ENCODE measurements at regions not wholly inside any gene's neighbourhood (a gene's known extent, or its start where the extent isn't known, plus 50 kb on each side); places are given as distances from the start of the nearest gene placed in this dataset.

DNA sequence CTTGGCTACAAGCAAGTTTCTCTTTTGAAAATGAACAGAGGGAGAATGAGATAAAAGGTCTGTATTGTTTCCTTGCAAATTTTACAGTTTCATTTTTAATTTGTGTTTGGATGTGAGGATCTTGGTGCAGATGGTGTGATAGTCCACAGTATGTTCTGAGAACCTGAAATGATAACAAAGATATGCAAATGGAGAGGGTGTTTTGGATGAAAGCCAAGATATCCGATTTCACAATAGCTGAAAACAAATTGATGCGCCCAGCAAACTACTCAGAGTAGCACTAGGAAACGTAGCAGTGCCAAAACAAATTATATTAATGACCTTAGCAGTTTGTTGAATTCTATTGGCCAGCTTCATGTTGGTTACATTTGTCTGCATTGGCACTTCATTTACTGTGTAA is 683.5 kb downstream of the TMEM182 start:
- no peaks in the 10 kb centered on the region for H3K36me3 ChIP-seq (ENCODE audit: control insufficient read depth in 2 of 2, extremely low read depth in 1 of 2, insufficient read depth in 2 of 2, low read length in 2 of 2)
- FAIRE-seq (no peak), DNase-seq (ENCODE audit: low read depth, low spot score) (no peak)
- H3K9me1 ChIP-seq (ENCODE audit: control insufficient read depth, extremely low read depth, insufficient read depth, low read length): no peaks in the 10 kb centered on the region
- dilution Hi-C loops (cut with MboI; ENCODE audit: extremely low pct_ligation_motif_present, low sequenced_read_pairs): no loop called here
- no peak overlapping the region for H3K9ac ChIP-seq (ENCODE audit: control insufficient read depth, extremely low read depth, insufficient read depth, low read length)
- H3K4me3 ChIP-seq (ENCODE audit: control insufficient read depth in 2 of 3, extremely low read depth in 1 of 3, insufficient read depth in 2 of 3, low read depth in 1 of 3, low read length in 3 of 3): no peak overlapping the region
- no peaks in the 10 kb centered on the region for H3K27me3 ChIP-seq (ENCODE audit: control insufficient read depth, extremely low read depth, insufficient read depth, low read length)
- H3K79me2 ChIP-seq (ENCODE audit: control insufficient read depth, insufficient read depth, low read length): no peaks in the 10 kb centered on the region
- H3K27ac ChIP-seq (ENCODE audit: control insufficient read depth, insufficient read depth, low read length): no peak overlapping the region
- H3K4me1 ChIP-seq (ENCODE audit: control insufficient read depth, extremely low read depth, insufficient read depth, low read length): no peaks in the 10 kb centered on the region
- H4K20me1 ChIP-seq (ENCODE audit: control insufficient read depth, extremely low read depth, insufficient read depth, low read length): no peaks in the 10 kb centered on the region
- no peaks in the 10 kb centered on the region for H3K9me3 ChIP-seq (ENCODE audit: control insufficient read depth, low read depth, low read length)
- H3K4me2 ChIP-seq (ENCODE audit: control insufficient read depth, extremely low read depth, insufficient read depth, low read depth, low read length): no peak overlapping the region
- no peak overlapping the region for H2AFZ ChIP-seq (ENCODE audit: control insufficient read depth, low read length)
- TF ChIP-seq EZH2 (IDR thresholded peaks at IDR 0.05; ENCODE audit: low read length): no peak
- TF ChIP-seq, protein P1, sequence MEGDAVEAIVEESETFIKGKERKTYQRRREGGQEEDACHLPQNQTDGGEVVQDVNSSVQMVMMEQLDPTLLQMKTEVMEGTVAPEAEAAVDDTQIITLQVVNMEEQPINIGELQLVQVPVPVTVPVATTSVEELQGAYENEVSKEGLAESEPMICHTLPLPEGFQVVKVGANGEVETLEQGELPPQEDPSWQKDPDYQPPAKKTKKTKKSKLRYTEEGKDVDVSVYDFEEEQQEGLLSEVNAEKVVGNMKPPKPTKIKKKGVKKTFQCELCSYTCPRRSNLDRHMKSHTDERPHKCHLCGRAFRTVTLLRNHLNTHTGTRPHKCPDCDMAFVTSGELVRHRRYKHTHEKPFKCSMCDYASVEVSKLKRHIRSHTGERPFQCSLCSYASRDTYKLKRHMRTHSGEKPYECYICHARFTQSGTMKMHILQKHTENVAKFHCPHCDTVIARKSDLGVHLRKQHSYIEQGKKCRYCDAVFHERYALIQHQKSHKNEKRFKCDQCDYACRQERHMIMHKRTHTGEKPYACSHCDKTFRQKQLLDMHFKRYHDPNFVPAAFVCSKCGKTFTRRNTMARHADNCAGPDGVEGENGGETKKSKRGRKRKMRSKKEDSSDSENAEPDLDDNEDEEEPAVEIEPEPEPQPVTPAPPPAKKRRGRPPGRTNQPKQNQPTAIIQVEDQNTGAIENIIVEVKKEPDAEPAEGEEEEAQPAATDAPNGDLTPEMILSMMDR (optimal IDR thresholded peaks at IDR 0.05 in 1 of 3, IDR thresholded peaks at IDR 0.05 in 1 of 3, conservative IDR thresholded peaks at IDR 0.05 in 1 of 3; ENCODE audit: extremely low read depth in 1 of 3, insufficient read depth in 2 of 3, low read length in 3 of 3): no peak

DNA sequence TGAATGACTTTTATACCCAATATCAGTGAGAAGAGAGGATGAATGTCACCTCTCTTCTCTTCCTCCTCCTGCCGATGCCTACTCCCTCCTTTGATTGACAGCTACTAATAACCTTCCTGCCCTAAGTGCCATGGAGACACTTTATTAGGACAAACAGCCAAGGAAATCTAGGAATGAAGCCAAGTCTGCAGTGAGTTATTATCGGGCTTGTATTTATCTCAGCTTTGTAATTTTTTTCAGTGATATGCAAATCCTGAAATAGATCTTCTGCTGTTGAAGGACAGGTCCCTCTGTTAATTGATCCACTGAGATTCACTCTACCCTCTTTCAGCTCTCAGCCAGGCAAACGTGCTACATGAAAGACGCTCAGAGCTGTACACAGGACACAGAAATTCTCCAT is 686.7 kb downstream of the TMEM182 start:
- FAIRE-seq (no peak), DNase-seq (ENCODE audit: low read depth, low spot score) (no peak)
- Histone ChIP-seq H3K4me1 (ENCODE audit: control insufficient read depth, extremely low read depth, insufficient read depth, low read length) (no peaks in the 10 kb centered on the region), H3K9ac (ENCODE audit: control insufficient read depth, extremely low read depth, insufficient read depth, low read length) (no peak overlapping the region), H3K4me2 (ENCODE audit: control insufficient read depth, extremely low read depth, insufficient read depth, low read depth, low read length) (no peak overlapping the region), H2AFZ (ENCODE audit: control insufficient read depth, low read length) (no peak overlapping the region), H3K36me3 (ENCODE audit: control insufficient read depth in 2 of 2, extremely low read depth in 1 of 2, insufficient read depth in 2 of 2, low read length in 2 of 2) (no peaks in the 10 kb centered on the region), H3K4me3 (ENCODE audit: control insufficient read depth in 2 of 3, extremely low read depth in 1 of 3, insufficient read depth in 2 of 3, low read depth in 1 of 3, low read length in 3 of 3) (no peak overlapping the region), H3K27ac (ENCODE audit: control insufficient read depth, insufficient read depth, low read length) (no peak overlapping the region), H3K79me2 (ENCODE audit: control insufficient read depth, insufficient read depth, low read length) (no peaks in the 10 kb centered on the region), H3K27me3 (ENCODE audit: control insufficient read depth, extremely low read depth, insufficient read depth, low read length) (no peaks in the 10 kb centered on the region), H3K9me1 (ENCODE audit: control insufficient read depth, extremely low read depth, insufficient read depth, low read length) (no peaks in the 10 kb centered on the region), H3K9me3 (ENCODE audit: control insufficient read depth, low read depth, low read length) (no peaks in the 10 kb centered on the region), H4K20me1 (ENCODE audit: control insufficient read depth, extremely low read depth, insufficient read depth, low read length) (no peaks in the 10 kb centered on the region)
- TF ChIP-seq EZH2 (IDR thresholded peaks at IDR 0.05; ENCODE audit: low read length): no peak
- TF ChIP-seq, protein P1 (optimal IDR thresholded peaks at IDR 0.05 in 1 of 3, IDR thresholded peaks at IDR 0.05 in 1 of 3, conservative IDR thresholded peaks at IDR 0.05 in 1 of 3; ENCODE audit: extremely low read depth in 1 of 3, insufficient read depth in 2 of 3, low read length in 3 of 3): no peak
- dilution Hi-C loops (cut with MboI; ENCODE audit: extremely low pct_ligation_motif_present, low sequenced_read_pairs): no loop called here
